Left lung (tissue), 4 donors: ENCODE measurements at regions not wholly inside any gene's neighbourhood (a gene's known extent, or its start where the extent isn't known, plus 50 kb on each side); places are given as distances from the start of the nearest gene placed in this dataset.

Source experiments
- ATAC-seq: fragments of 200-7000 bp; cut with Tn5 transposase; one replicate; pipeline ENCODE4 v1.9.1; 2020; ENCODE audit warnings: moderate library complexity
- DNase-seq, 4 donors: peaks; one replicate each; pipeline ENCODE4 v3.0.0-alpha.2; 2013 to 2020
- H3K27ac ChIP-seq, 2 donors: fragments of 200-600 bp; sonication (generic) in 1 of 2; one replicate each; pipeline versions ENCODE4 v1.5.0 to v1.8.0; 2020 to 2021
- H3K27me3 ChIP-seq, 2 donors: fragments of 200-600 bp; sonication (generic) in 1 of 2; one replicate each; pipeline versions ENCODE4 v1.5.0 to v1.8.0; 2020 to 2021
- H3K36me3 ChIP-seq, 2 donors: fragments of 200-600 bp; sonication (generic) in 1 of 2; one replicate each; pipeline versions ENCODE4 v1.5.0 to v1.8.0; 2020 to 2021
- H3K4me1 ChIP-seq, 2 donors: fragments of 200-600 bp; one replicate each; pipeline ENCODE4 v1.8.0; 2021
- H3K4me3 ChIP-seq, 2 donors: fragments of 200-600 bp; sonication (generic) in 1 of 2; one replicate each; pipeline versions ENCODE4 v1.5.0 to v1.8.0; 2020 to 2021; ENCODE audit warnings: mild to moderate bottlenecking in 1 of 2
- H3K9me3 ChIP-seq, 2 donors: fragments of 200-600 bp; sonication (generic) in 1 of 2; one replicate each; pipeline versions ENCODE4 v1.5.0 to v1.8.0; 2020 to 2021
- intact Hi-C, 2 donors: fragments of 100-400 bp; cut with DNase I; formaldehyde crosslinking; loops; one replicate each; pipeline versions ENCODE4 v1.11.2 to v1.14.2; 2022
- TF ChIP-seq, protein P1 (sequence below), 2 donors: fragments of 200-600 bp; sonication (generic) in 1 of 2; IDR thresholded peaks; one replicate each; pipeline versions ENCODE4 v1.5.0 to v1.8.0; 2021; ENCODE audit warnings: antibody characterized with exemption in 2 of 2
- donor health status: DM: no; HTN: yes; CAD: no.
- donor health status: DM: no; HTN: no; CAD: no.

GRCh38 chrX:6983207-6983955 is 164.1 kb upstream of the STS start:
- ATAC-seq = no peak
- no peak overlapping the region for H3K4me3 ChIP-seq
- DNase-seq = no peak
- intact Hi-C loops = no loop called here
- no peak overlapping the region for H3K27ac ChIP-seq
- H3K36me3 ChIP-seq = no peaks in the 10 kb centered on the region
- H3K4me1 ChIP-seq = no peaks in the 10 kb centered on the region
- TF ChIP-seq, protein P1, sequence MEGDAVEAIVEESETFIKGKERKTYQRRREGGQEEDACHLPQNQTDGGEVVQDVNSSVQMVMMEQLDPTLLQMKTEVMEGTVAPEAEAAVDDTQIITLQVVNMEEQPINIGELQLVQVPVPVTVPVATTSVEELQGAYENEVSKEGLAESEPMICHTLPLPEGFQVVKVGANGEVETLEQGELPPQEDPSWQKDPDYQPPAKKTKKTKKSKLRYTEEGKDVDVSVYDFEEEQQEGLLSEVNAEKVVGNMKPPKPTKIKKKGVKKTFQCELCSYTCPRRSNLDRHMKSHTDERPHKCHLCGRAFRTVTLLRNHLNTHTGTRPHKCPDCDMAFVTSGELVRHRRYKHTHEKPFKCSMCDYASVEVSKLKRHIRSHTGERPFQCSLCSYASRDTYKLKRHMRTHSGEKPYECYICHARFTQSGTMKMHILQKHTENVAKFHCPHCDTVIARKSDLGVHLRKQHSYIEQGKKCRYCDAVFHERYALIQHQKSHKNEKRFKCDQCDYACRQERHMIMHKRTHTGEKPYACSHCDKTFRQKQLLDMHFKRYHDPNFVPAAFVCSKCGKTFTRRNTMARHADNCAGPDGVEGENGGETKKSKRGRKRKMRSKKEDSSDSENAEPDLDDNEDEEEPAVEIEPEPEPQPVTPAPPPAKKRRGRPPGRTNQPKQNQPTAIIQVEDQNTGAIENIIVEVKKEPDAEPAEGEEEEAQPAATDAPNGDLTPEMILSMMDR (IDR thresholded peaks at IDR 0.05) = no peak
- no peaks in the 10 kb centered on the region for H3K27me3 ChIP-seq
- no peaks in the 10 kb centered on the region for H3K9me3 ChIP-seq

DNA sequence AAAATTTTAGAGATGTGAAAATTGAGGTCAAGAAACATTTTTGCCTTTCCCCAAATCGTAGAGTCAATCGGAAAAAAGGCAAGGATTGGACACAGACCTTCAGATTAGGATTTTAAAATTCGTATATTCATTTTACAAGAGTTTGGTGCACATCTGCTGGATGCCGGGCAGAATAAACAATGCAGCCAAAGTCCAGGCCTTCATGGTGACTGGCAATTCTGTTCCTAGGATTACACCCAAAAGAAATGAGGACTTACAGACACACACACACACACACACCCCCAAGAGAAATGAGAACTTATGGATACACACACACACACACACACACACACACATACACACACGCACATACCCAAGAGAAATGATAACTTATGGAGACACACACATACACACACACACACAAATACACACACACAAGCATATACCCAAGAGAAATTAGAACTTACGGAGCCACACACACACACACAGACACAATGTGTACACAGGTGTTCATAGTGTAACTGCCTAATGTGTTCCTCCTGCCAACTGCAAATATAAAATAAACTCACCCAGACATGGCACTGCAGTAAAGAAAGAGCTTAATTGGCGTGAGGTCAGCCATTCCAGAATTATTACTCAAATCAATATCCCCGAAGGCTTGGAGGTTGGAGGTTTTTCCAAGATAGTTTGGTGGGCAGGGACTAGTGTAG is 165.7 kb upstream of the STS start:
- no peaks in the 10 kb centered on the region for H3K36me3 ChIP-seq
- no peak overlapping the region for H3K27ac ChIP-seq
- no peaks in the 10 kb centered on the region for H3K4me1 ChIP-seq
- intact Hi-C loops = no loop called here
- no peak overlapping the region for H3K4me3 ChIP-seq
- H3K9me3 ChIP-seq = no peaks in the 10 kb centered on the region
- no peaks in the 10 kb centered on the region for H3K27me3 ChIP-seq
- ATAC-seq = no peak
- TF ChIP-seq, protein P1 (IDR thresholded peaks at IDR 0.05) = no peak
- DNase-seq = no peak

- Histone ChIP-seq H3K4me1 (no peaks in the 10 kb centered on the region), H3K36me3 (no peaks in the 10 kb centered on the region), H3K27me3 (no peaks in the 10 kb centered on the region), H3K9me3 (no peaks in the 10 kb centered on the region), H3K27ac (no peak overlapping the region), H3K4me3 (no peak overlapping the region)
- no peak for ATAC-seq
- intact Hi-C loops = no loop called here
- DNase-seq = no peak
- TF ChIP-seq, protein P1 (IDR thresholded peaks at IDR 0.05) = no peak
Observed at GRCh38 chrX:6980981-6981380, 166.5 kb upstream of the STS start.

- peaks cover 0 to 4% of the 10 kb centered on the region in 2 donors for H3K9me3 ChIP-seq
- DNase-seq (no peak), ATAC-seq (no peak)
- intact Hi-C loops = no loop called here
- TF ChIP-seq, protein P1 (IDR thresholded peaks at IDR 0.05) = no peak
- H3K4me1 ChIP-seq = no peaks in the 10 kb centered on the region
- no peak overlapping the region for H3K4me3 ChIP-seq
- no peak overlapping the region for H3K27ac ChIP-seq
- no peaks in the 10 kb centered on the region for H3K27me3 ChIP-seq
- no peaks in the 10 kb centered on the region for H3K36me3 ChIP-seq
Observed at GRCh38 chrX:6968231-6968630, 179.3 kb upstream of the STS start.

DNA sequence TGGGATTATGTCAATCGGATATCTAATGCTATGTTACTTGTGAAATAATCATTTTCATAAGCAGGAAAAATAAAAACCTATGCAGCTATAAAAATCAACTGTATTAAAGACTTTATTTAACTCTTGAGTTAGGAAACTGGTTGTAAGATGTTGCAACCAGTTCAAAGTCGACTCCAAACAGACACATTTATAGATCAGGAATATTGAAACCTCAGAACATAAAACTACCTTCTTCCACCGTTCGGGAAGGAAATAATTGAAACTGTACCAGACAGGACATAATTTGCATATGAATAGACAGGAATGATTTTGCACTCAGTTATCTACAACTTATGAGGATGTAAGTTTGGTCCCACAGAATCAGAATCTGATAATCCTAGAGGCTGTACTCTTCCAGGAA is 181.8 kb upstream of the STS start:
- no peak overlapping the region for H3K27ac ChIP-seq
- no peak overlapping the region for H3K4me3 ChIP-seq
- TF ChIP-seq, protein P1 (IDR thresholded peaks at IDR 0.05) = no peak
- no peaks in the 10 kb centered on the region for H3K27me3 ChIP-seq
- no peaks in the 10 kb centered on the region for H3K36me3 ChIP-seq
- no peak for DNase-seq
- no peak for ATAC-seq
- H3K9me3 ChIP-seq = no peaks in the 10 kb centered on the region
- H3K4me1 ChIP-seq = no peaks in the 10 kb centered on the region
- intact Hi-C loops = no loop called here
